ENCODE measurements at regions not wholly inside any gene's neighbourhood (a gene's known extent, or its start where the extent isn't known, plus 50 kb on each side); places are given as distances from the start of the nearest gene placed in this dataset.

- TF ChIP-seq CTCF (IDR thresholded peaks at IDR 0.05) (no peak), POLR2A (IDR thresholded peaks at IDR 0.05) (no peak)
Observed at GRCh38 chr11:24240496-24241175, 256.2 kb upstream of the LUZP2 start.
